ENCODE measurements at regions not wholly inside any gene's neighbourhood (a gene's known extent, or its start where the extent isn't known, plus 50 kb on each side); places are given as distances from the start of the nearest gene placed in this dataset.

- no peak for DNase-seq (ENCODE audit: low spot score)
Measured at GRCh38 chr4:124918559-124919122, 206.1 kb upstream of the ANKRD50 start.

DNA sequence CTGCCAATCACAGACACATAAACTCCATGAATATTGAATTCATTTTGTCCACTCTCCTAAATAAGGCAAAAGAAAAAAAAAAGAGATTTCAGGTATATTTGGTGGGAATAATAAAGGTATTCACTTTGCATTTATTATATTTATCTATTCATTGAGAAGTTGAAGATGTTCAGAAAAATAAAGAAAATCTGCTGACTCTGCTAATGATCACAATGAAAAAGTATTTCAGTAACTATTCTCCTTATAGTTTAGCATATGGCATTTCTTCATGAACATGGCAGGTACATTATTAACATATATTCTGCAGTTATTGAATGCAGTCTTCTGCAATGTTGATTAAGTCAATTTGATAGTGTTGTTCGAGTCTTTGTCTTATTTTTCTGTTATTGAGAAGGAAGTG is 202.5 kb upstream of the ANKRD50 start:
- CTCF ChIA-PET: no interaction called here
- no peak overlapping the region for H3K27ac ChIP-seq
- POLR2A ChIA-PET (ENCODE audit: low non-redundant PET): no interaction called here
- no peak for DNase-seq (ENCODE audit: low spot score)
- TF ChIP-seq, protein P1, sequence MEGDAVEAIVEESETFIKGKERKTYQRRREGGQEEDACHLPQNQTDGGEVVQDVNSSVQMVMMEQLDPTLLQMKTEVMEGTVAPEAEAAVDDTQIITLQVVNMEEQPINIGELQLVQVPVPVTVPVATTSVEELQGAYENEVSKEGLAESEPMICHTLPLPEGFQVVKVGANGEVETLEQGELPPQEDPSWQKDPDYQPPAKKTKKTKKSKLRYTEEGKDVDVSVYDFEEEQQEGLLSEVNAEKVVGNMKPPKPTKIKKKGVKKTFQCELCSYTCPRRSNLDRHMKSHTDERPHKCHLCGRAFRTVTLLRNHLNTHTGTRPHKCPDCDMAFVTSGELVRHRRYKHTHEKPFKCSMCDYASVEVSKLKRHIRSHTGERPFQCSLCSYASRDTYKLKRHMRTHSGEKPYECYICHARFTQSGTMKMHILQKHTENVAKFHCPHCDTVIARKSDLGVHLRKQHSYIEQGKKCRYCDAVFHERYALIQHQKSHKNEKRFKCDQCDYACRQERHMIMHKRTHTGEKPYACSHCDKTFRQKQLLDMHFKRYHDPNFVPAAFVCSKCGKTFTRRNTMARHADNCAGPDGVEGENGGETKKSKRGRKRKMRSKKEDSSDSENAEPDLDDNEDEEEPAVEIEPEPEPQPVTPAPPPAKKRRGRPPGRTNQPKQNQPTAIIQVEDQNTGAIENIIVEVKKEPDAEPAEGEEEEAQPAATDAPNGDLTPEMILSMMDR (conservative IDR thresholded peaks at IDR 0.05; ENCODE audit: low read depth): no peak

More at GRCh38 chr4:124918559-124919122, 206.1 kb upstream of the ANKRD50 start:
- no peak overlapping the region for H3K27ac ChIP-seq
- ChIA-PET CTCF (interaction anchor here (0.7 kb wide), 1 partner anchor 272 kb away, joined by 4 read pairs; no protein-coding TSS in a partner anchor), POLR2A (ENCODE audit: low non-redundant PET) (no interaction called here)
- TF ChIP-seq, protein P1 (conservative IDR thresholded peaks at IDR 0.05; ENCODE audit: low read depth): no peak

DNA sequence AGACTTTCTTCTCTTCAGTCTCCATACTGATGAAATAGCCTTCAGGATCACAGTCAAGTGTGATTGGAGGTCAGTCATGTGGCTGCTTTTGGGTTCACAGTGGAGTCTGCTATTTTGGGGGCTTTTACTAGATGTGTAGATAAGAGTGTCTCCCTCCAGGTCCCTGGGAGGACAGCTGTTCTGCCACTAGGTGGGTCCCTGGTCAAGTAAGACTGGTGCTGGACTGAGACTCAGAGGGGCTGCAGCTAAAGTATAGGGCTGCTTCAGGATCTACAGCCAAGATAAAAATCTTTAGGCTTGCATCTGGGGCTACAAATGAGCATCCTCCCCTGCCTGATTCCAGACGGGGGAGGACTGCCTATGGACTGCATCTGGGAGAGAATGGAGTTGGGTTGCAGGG is 200.7 kb upstream of the ANKRD50 start:
- H3K27ac ChIP-seq: no peak overlapping the region
- DNase-seq (ENCODE audit: low spot score): no peak
- ChIA-PET POLR2A (ENCODE audit: low non-redundant PET) (no interaction called here), CTCF (no interaction called here)
- TF ChIP-seq, protein P1 (conservative IDR thresholded peaks at IDR 0.05; ENCODE audit: low read depth): no peak

DNA sequence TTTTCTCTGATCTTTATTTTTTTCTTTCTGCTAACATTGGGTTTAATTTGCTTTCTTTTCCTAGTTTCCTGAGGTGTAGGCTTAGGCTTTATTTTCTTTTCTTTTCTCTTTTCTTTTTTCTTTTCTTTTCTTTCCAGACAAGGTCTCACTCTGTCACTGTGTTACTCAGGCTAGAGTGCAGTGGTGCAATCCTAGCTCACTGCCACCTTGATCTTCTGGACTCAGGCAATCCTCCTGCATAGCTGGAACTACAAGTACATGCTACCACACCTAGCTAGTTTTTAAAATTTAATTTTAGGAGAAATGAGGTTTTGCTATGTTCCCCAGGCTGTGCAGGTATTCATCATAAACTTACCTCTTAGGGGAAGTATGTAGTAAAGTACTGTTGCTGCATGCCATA is 197.8 kb upstream of the ANKRD50 start:
- ChIA-PET CTCF (no interaction called here), POLR2A (ENCODE audit: low non-redundant PET) (no interaction called here)
- TF ChIP-seq, protein P1 (conservative IDR thresholded peaks at IDR 0.05; ENCODE audit: low read depth): no peak
- no peak overlapping the region for H3K27ac ChIP-seq
- DNase-seq (ENCODE audit: low spot score): no peak

- no peak overlapping the region for H3K27ac ChIP-seq
- no peak for DNase-seq (ENCODE audit: low spot score)
- CTCF ChIA-PET: no interaction called here
- TF ChIP-seq, protein P1 (conservative IDR thresholded peaks at IDR 0.05; ENCODE audit: low read depth): no peak
- POLR2A ChIA-PET (ENCODE audit: low non-redundant PET): no interaction called here
Measured at GRCh38 chr4:124907881-124908280, 195.3 kb upstream of the ANKRD50 start.

DNA sequence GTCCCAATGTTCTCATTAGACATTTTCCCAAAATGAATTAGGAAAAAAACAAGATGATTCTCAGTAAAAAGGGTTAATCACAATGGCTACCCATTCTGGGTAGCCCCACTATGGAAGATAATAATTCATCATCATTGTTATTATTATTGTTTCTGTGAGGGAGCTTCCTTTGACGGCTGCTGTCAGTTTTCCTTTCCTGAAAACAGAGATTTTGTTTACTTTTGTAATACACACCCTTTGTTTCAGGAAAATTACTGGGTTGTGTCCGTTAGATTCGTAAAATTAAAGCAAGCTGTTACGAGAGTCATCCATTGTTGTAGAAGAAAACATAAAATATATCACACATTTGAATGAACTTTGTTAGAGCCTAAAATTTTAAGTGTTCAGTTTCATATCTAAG is 192.9 kb upstream of the ANKRD50 start:
- CTCF ChIA-PET: no interaction called here
- POLR2A ChIA-PET (ENCODE audit: low non-redundant PET): no interaction called here
- TF ChIP-seq, protein P1 (conservative IDR thresholded peaks at IDR 0.05; ENCODE audit: low read depth): no peak
- no peak overlapping the region for H3K27ac ChIP-seq
- DNase-seq (ENCODE audit: low spot score): no peak

Data from RWPE1 (cell line).